H1 (cell line): ENCODE measurements at regions not wholly inside any gene's neighbourhood (a gene's known extent, or its start where the extent isn't known, plus 50 kb on each side); places are given as distances from the start of the nearest gene placed in this dataset.

Experiments used
- POLR2AphosphoS5 ChIP-seq: IDR thresholded peaks from 2 replicates; pipeline ENCODE4 v1.6.1; 2011; ENCODE audit warnings: low read depth, low read length
- SP1 ChIP-seq: IDR thresholded peaks from 2 replicates; pipeline ENCODE4 v1.6.1; 2011; ENCODE audit warnings: low read depth, low read length
- TBP ChIP-seq: IDR thresholded peaks from 2 replicates; pipeline ENCODE4 v1.6.1; 2011; ENCODE audit warnings: low read depth, low read length, improper control_type of control experiment
- YY1 ChIP-seq: IDR thresholded peaks from 2 replicates; pipeline ENCODE4 v1.6.1; 2011; ENCODE audit warnings: low read depth, mild to moderate bottlenecking, low read length

DNA sequence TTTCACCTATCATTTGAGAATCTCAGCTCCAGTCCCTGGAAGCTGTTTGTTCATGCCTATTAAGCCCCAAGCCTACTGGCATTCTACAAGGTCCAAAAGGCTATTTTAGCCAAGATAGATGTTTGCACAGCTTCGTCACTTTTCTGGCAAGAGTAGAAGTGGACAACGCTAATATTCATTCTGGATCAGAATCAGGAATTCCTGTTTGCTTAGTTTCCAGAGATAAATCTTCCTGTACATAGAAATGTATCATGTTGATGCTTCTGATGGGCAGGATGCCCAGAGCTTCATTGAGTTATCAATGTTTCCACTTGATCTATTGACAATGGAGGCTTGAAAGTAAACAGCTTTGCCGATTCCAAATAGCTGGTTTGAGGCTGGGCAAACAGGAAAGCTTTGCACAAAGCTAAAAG, 260.7 kb upstream of the CA10 start:
- TF ChIP-seq POLR2AphosphoS5 (no peak), TBP (no peak), SP1 (no peak), YY1 (no peak)
